Activated T-cell treated with anti-CD3 and anti-CD28 coated beads for 24 hours (primary cell): ENCODE measurements at regions not wholly inside any gene's neighbourhood (a gene's known extent, or its start where the extent isn't known, plus 50 kb on each side); places are given as distances from the start of the nearest gene placed in this dataset.

Experiments used
- DNase-seq: peaks from one replicate; pipeline ENCODE4 v3.0.0-alpha.2; 2020; ENCODE audit warnings: low read depth

GRCh38 chr22:22823131-22823810 lies 64.3 kb upstream of the IGLL5 start:
- DNase-seq, result no peak

DNA sequence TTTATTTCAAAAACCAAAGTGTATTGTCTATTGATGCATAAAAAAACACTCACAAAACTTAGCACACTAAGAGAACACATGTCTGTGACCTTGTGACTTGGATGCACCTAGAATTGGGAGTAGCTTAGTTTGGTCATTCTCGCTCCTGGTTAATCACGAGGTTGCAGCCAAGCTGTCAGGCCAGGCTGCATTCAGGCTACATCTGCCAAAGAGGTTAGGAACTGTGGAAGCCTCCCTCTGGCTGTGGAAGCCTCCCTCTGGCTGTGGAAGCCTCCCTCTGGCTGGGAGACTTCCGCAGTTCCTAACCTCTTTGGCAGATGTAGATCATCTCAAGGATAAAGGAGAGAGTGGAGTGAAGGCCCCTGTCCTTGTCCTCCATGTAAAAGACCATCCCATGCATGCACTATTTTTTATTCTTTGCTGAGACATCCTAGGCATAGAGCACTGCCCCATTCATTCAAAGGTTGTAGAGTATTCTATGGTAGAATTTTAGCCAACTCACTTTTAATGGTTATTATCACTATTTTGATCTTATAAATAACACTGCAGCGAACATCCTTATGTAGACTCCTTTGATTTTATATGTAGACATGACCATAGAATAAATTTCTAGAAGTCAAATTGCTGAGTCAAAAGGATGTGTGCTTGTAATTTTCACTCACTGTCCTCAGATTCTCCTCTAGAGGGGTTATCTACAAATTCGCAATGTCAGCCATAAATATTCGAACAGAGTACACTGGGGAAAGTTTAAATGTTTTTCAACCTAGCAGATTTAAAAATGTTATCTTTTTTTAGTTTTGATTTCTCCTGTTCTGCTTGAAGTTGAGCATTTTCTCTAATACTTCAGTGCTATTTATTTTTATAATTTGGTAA lies 63.0 kb upstream of the IGLL5 start:
- DNase-seq, result no peak

DNA sequence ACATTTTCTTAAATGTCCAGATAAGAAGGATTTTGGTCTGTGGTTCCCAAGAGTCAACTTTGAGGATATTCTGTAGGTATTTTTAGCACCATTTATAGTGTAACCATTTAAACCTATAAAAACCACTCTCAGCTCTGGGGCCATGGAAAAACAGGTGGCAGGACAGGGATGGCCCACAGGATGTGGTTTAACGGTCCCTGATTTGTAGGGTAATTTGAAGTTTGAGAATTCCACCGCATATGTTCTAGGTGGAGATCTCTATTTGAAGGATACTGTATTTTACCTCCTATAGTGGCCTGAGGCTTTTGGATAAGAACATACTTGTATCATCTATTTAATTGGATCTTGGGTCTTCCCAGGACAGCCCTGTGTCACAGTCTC lies 62.4 kb upstream of the IGLL5 start:
- no peak for DNase-seq

DNA sequence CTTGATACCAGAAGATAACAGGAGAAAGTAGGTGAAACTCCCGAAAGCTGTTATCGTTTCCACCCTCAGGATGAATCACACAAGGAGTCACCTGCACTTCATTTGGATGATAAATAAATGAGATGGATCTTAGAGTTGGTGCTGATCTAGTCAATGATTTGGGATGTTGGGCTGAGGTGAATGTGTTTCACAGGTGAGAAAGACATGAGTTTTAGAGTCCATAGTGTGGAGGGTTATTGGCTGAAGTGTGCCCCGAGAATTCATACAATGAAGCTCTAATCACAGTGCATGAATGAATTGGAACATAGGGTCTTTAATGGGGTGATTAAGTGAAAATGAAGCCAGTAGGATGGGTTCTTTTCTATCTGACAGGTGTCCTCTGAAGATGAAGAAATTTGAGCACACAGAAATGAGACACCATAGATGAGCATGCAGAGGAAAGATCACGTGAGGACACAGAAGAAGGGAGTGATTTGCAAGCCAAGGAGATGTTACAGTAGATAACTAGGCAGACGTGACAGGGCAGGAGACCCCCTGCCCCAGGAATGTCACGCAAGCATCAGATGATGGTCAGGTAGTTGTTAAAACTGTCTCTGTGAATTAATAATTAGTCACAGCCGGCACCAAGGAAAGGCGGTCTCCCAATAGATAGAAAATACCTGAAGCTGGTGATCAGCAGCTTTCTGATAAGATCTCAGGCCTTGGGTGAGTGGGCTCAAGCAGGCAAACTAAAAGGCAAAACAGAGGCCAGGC lies 60.3 kb upstream of the IGLL5 start:
- no peak for DNase-seq

DNA sequence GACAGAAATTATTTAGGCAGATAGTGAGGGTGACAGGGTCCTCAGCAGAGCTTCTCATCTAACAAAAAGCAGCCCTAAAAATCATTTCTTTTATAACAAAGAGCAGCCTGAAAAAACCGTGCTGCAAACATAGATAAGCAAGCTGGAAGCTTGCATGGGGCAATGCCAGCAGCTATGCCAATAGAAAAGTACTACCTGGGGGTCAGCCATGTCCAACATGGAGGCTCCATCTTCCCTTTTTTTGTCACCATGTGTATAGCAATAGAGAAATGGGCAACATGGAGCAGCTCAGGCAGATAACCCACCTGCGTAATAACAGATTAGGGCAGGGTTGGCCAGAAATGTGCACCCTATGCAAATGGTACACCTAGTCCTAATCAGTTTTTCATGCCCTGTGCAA lies 57.4 kb upstream of the IGLL5 start:
- DNase-seq, result no peak

DNA sequence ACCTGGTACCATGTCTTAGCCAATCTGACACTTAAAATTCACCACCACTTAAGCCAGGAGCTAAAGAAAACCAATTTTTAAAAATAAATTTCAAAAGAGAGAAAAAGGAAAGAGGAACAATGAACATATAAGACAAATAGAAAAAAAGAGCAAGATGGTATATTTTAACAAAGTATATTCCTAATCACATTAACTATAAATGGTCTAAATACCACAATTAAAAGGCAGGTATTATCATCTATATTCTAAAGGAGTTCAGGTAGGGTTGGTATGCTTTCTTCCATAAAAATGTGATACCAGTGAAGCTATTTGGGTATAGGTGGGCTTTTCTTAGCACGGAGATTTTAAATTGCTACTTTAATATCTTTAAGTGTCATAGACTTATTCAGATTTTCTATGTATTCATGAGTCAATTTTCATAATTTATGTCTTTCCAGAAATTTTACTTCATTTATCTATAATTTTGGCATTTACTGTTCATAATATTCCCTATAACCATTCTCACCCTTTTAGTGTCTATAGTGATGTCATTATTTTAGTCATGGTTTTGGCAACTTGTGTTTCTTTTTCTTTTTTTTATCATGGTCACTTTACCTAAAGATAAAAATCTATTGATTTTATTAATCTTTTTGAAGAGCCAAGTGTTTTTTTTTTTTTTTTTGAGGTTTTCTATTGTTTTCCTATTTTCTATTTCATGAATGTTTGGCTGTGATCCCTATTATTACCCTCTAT lies 56.5 kb upstream of the IGLL5 start:
- no peak for DNase-seq

- no peak for DNase-seq
Observed at GRCh38 chr22:22833059-22833458, 54.6 kb upstream of the IGLL5 start.

DNA sequence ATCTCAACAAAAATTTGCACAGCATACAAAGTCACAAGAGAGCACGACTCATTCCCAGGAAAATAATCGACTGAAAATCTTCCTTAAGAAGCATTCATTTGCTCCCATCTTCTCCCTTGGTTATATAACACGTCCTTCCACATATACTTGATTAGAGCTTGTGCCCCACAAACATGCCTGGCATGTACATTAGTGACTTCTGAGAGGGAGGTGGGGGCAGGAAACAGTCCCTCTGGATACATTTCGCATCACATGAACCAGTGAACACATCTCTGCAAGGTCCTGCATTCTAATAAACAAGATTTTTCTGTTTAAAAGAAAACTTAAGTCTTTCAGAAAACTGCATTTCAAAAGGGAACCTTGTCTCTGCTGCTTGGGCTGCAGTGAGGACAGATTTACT lies 54.1 kb upstream of the IGLL5 start:
- DNase-seq, result no peak

DNA sequence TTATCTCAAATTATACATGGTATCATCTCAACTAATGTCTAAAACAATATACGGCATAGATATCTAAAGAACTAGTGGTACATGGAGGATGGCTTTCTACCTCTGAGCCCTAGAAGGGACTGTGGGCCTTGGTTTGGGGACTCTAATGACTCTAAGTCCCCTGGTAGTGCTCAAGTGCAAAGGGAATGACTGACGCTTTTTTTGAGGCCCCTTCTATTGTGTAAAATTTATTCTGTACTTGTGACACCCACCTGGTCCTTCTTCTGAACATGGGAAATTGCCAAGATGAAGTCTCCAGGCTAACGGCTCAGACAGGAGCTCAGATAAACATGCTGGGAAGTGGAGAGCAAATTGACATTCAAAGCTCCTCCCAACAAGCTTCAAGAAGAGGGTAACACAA lies 53.4 kb upstream of the IGLL5 start:
- no peak for DNase-seq

GRCh38 chr22:22834783-22835182 lies 52.8 kb upstream of the IGLL5 start:
- DNase-seq, result no peak

GRCh38 chr22:22835242-22835641 lies 52.4 kb upstream of the IGLL5 start:
- no peak for DNase-seq

DNA sequence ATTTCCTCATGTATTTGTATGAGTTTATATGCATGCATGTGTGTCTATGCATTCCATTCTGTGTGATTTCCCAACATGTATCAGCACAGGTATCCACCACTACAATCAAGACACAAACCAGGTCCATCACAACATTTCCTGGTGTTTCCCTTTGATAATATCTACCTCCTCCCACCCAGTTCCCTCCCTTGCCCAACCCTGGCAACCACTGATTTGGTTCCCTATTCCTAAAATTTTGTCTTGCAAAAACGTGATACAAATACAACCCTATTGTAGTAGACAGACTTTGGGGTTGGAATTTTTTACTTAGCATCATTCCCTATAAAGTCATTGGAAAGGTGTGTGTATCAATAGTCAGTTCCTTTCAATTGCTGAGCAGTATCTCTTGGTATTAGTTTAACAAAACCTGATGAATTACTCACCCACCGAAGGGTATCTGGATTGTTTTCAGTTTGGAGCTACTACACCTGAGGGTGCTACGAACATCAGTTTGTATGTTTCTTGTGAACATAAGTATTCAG lies 51.8 kb upstream of the IGLL5 start:
- no peak for DNase-seq

DNA sequence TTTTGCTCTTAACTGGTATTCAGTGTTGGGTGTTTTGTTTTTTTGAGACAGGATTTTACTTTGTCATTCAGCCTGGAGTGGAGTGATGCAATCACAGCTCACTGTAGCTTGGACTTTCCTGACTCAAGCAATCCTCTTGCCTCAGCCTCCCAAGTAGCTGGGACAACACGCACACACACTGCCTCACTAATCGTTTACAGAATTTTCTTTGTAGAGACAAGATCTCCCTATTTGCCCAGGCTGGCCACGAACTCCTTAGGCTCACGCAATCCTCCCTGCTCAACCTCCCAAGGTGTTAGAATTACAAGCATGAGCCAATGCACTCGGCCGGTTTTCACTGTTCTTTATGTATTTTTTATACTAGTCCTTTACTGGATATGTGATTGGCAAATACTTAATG lies 51.0 kb upstream of the IGLL5 start:
- DNase-seq, result no peak
